ENCODE measurements at regions not wholly inside any gene's neighbourhood (a gene's known extent, or its start where the extent isn't known, plus 50 kb on each side); places are given as distances from the start of the nearest gene placed in this dataset.

- TF ChIP-seq CTCF (conservative IDR thresholded peaks at IDR 0.05), result no peak
- no peak for TF ChIP-seq ZFX (IDR thresholded peaks at IDR 0.05)
Observed at GRCh38 chr18:47409519-47409918, 158.1 kb upstream of the SKOR2 start.
